HL-60 (cell line): ENCODE measurements at regions not wholly inside any gene's neighbourhood (a gene's known extent, or its start where the extent isn't known, plus 50 kb on each side); places are given as distances from the start of the nearest gene placed in this dataset.

ENCODE experiments used
- DNase-seq, 2 experiments: peaks; one replicate each; pipeline ENCODE4 v3.0.0-alpha.2; 2010 to 2020; ENCODE audit warnings: low read depth in 1 of 2, low spot score in 1 of 2
- H3K27ac ChIP-seq: fragments of 250-450 bp; sonication (Bioruptor Pico); replicated peaks from 2 replicates; pipeline ENCODE4 v1.5.1; 2020; ENCODE audit warnings: mild to moderate bottlenecking, moderate library complexity
- H3K27me3 ChIP-seq: fragments of 250-450 bp; sonication (Bioruptor Pico); 2 replicates; pipeline ENCODE4 v1.5.1; 2021; ENCODE audit warnings: mild to moderate bottlenecking, moderate library complexity; ENCODE audit not compliant: insufficient read depth, poor library complexity, severe bottlenecking
- H3K4me3 ChIP-seq: replicated peaks from 2 replicates; pipeline ENCODE4 v1.5.1; 2011; ENCODE audit warnings: mild to moderate bottlenecking, control low read depth, low read length; ENCODE audit not compliant: insufficient read depth
- CTCF ChIP-seq: IDR thresholded peaks from one replicate; pipeline ENCODE4 v1.5.1; 2011; ENCODE audit warnings: low read length, control low read depth, inconsistent platforms; ENCODE audit not compliant: insufficient read depth
- GABPA ChIP-seq: IDR thresholded peaks from 2 replicates; pipeline ENCODE4 v1.6.1; 2012; ENCODE audit warnings: low read depth
- POLR2AphosphoS5 ChIP-seq: IDR thresholded peaks from 2 replicates; pipeline ENCODE4 v1.6.1; 2012; ENCODE audit warnings: low read depth
- REST ChIP-seq: IDR thresholded peaks from 2 replicates; pipeline ENCODE4 v1.6.1; 2012; ENCODE audit warnings: low read depth; ENCODE audit not compliant: insufficient replicate concordance
- SPI1 ChIP-seq: IDR thresholded peaks from 2 replicates; pipeline ENCODE4 v1.6.1; 2012; ENCODE audit warnings: low read depth, mild to moderate bottlenecking, borderline replicate concordance

- Histone ChIP-seq H3K4me3 (no peak overlapping the region), H3K27ac (no peak overlapping the region), H3K27me3 (peaks cover 5% of the 10 kb centered on the region)
- TF ChIP-seq POLR2AphosphoS5 (no peak), GABPA (no peak), SPI1 (no peak), REST (no peak), CTCF (no peak)
- no peak for DNase-seq
Observed at GRCh38 chr20:4511776-4512175, 174.5 kb upstream of the PRNP start.

GRCh38 chr20:4509825-4510522 lies 176.3 kb upstream of the PRNP start:
- DNase-seq, result no peak
- Histone ChIP-seq H3K4me3 (no peak overlapping the region), H3K27ac (no peak overlapping the region), H3K27me3 (peaks cover 5% of the 10 kb centered on the region)
- no peak for TF ChIP-seq GABPA

- Histone ChIP-seq H3K27me3 (peaks cover 3% of the 10 kb centered on the region), H3K4me3 (no peak overlapping the region), H3K27ac (no peak overlapping the region)
- no peak for DNase-seq
- TF ChIP-seq CTCF (no peak), REST (no peak), POLR2AphosphoS5 (no peak), GABPA (no peak), SPI1 (no peak)
Observed at GRCh38 chr20:4508773-4509172, 177.5 kb upstream of the PRNP start.

- Histone ChIP-seq H3K27ac (no peak overlapping the region), H3K4me3 (no peak overlapping the region)
Observed at GRCh38 chr20:4507288-4507719, 179.0 kb upstream of the PRNP start.

More at GRCh38 chr20:4507288-4507719, 179.0 kb upstream of the PRNP start:
- TF ChIP-seq SPI1 (no peak), POLR2AphosphoS5 (no peak), GABPA (no peak), REST (no peak), CTCF (no peak)
- peaks cover 3% of the 10 kb centered on the region for H3K27me3 ChIP-seq
- DNase-seq, result no peak
